ENCODE measurements at regions not wholly inside any gene's neighbourhood (a gene's known extent, or its start where the extent isn't known, plus 50 kb on each side); places are given as distances from the start of the nearest gene placed in this dataset.

DNA sequence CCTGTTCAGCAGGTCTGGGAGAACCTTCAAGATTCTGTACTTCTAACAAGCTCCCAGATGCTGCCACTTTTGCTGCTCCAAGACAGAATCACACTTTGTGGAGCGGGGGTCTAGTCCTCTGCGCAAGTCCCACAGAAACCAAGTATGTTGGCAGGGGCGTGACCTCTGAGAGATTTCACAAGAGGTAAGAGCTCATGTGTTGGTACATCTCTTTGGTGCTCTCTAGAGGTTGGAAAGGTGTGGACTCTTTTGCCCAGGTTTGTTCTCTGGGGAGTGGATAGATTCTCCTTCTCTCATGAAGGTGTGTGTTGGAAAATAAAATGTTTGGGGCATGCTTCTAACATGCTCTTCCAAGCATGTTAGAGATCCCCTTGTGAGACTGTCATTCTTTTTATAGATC is 340.9 kb upstream of the IRAK1BP1 start:
- Histone ChIP-seq H3K27me3 (no peaks in the 10 kb centered on the region), H3K27ac (no peak overlapping the region), H3K4me1 (no peaks in the 10 kb centered on the region), H3K9me3 (no peaks in the 10 kb centered on the region), H3K36me3 (no peaks in the 10 kb centered on the region), H3K4me3 (no peak overlapping the region)
- ATAC-seq: no peak
- no peak for FAIRE-seq
- TF ChIP-seq, protein P1, sequence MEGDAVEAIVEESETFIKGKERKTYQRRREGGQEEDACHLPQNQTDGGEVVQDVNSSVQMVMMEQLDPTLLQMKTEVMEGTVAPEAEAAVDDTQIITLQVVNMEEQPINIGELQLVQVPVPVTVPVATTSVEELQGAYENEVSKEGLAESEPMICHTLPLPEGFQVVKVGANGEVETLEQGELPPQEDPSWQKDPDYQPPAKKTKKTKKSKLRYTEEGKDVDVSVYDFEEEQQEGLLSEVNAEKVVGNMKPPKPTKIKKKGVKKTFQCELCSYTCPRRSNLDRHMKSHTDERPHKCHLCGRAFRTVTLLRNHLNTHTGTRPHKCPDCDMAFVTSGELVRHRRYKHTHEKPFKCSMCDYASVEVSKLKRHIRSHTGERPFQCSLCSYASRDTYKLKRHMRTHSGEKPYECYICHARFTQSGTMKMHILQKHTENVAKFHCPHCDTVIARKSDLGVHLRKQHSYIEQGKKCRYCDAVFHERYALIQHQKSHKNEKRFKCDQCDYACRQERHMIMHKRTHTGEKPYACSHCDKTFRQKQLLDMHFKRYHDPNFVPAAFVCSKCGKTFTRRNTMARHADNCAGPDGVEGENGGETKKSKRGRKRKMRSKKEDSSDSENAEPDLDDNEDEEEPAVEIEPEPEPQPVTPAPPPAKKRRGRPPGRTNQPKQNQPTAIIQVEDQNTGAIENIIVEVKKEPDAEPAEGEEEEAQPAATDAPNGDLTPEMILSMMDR (IDR thresholded peaks at IDR 0.05): no peak
- whole genome bisulfite sequencing, 2 donors: 64 to 77% methylated on average over 3 of the region's 3 CpGs
- DNase-seq: no peak
- intact Hi-C loops (cut with DNase I): no loop called here

DNA sequence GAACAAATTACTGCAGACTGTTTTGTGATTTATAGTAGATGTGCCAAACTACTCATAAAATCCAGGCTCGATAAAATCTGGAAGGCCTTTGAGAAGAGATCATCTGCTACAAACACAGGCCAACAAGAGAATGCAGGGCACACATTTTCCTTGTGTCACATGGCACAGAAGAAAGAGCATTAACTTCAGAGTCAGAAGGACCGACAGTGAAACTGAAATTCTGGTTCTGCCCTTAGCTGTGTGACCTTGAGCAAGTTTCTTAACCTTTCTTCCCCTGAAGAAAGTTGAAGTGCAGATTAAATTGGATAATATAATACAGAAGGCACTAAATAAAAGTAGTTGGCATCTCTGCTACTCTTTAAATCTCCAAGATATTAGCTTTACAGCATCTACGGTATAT is 338.4 kb upstream of the IRAK1BP1 start:
- WGBS, 2 donors: 60 to 73% methylated on average over 3 of the region's 3 CpGs
- ATAC-seq: no peak
- TF ChIP-seq, protein P1 (IDR thresholded peaks at IDR 0.05): no peak
- intact Hi-C loops (cut with DNase I): no loop called here
- Histone ChIP-seq H3K4me1 (no peaks in the 10 kb centered on the region), H3K9me3 (no peaks in the 10 kb centered on the region), H3K36me3 (no peaks in the 10 kb centered on the region), H3K4me3 (no peak overlapping the region), H3K27me3 (no peaks in the 10 kb centered on the region), H3K27ac (no peak overlapping the region)
- FAIRE-seq: no peak
- DNase-seq: no peak

DNA sequence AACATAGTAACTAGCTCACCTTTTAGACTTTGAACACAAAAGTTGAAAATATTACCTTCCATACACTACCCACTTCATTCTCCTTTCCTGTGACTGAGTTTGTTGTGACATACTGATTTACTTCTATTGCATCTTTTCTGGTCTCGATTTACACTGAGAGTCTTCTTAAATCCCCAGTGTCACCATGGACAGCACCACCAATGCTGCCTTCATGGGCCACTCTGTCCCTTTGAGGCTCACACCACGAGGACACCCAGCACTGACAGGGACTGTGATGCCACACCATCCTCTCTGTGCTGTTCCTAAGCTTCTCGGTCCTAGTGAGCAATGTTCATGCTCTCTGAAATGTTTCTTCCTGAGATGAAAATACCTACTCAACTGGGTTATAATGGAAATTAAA is 337.1 kb upstream of the IRAK1BP1 start:
- DNase-seq (no peak), FAIRE-seq (no peak), ATAC-seq (no peak)
- Histone ChIP-seq H3K4me3 (no peak overlapping the region), H3K9me3 (no peaks in the 10 kb centered on the region), H3K4me1 (no peaks in the 10 kb centered on the region), H3K27me3 (no peaks in the 10 kb centered on the region), H3K36me3 (no peaks in the 10 kb centered on the region), H3K27ac (no peak overlapping the region)
- WGBS, 2 donors: 38 to 40% methylated on average over 3 of the region's 3 CpGs
- intact Hi-C loops (cut with DNase I): no loop called here
- TF ChIP-seq, protein P1 (IDR thresholded peaks at IDR 0.05): no peak

DNA sequence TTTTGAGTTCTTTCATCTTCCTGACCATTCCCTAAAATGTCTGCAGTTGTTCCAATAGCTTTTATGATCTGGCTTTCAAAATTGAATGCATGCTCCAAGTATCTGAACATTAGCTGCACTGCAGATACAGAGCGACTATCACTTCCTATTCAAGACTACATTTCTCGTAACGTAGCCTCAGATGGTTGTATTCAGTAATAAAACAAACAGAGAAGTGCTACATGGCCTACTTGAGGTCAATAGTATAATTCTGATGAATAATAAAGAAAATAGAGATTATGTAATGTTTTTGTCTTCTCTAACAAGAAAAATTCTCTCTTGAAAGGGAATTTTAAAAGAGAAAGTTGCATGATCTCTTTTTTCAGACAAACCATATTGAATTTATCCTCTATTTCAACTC is 333.9 kb upstream of the IRAK1BP1 start:
- no peak for FAIRE-seq
- TF ChIP-seq, protein P1 (IDR thresholded peaks at IDR 0.05): no peak
- intact Hi-C loops (cut with DNase I): no loop called here

DNA sequence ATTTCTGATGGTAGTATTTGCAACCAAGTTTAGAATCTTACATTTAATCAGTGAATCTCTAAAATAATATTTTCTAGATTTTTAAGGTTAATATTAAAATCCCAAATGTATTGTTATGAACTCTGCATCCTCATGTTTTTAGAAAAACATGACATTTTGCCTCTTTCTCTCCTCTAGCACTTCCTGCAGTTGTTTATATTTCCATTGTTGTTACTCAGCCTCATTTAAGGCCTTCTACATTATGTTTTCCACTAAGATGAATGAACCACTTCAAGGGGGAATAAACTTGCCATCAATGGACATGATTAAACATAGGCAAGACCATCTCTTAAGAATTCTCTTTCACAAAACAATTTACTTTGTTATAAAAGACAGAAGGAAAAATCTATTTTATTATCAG is 333.5 kb upstream of the IRAK1BP1 start:
- intact Hi-C loops (cut with DNase I): no loop called here
- no peak overlapping the region for H3K4me3 ChIP-seq
- no peaks in the 10 kb centered on the region for H3K4me1 ChIP-seq
- TF ChIP-seq, protein P1 (IDR thresholded peaks at IDR 0.05): no peak
- H3K9me3 ChIP-seq: no peaks in the 10 kb centered on the region
- ATAC-seq: no peak
- no peaks in the 10 kb centered on the region for H3K36me3 ChIP-seq
- H3K27me3 ChIP-seq: no peaks in the 10 kb centered on the region
- FAIRE-seq: no peak
- no peak overlapping the region for H3K27ac ChIP-seq
- DNase-seq: no peak

More for the DNA sequence above, 333.9 kb upstream of the IRAK1BP1 start:
- Histone ChIP-seq H3K36me3 (no peaks in the 10 kb centered on the region), H3K4me1 (no peaks in the 10 kb centered on the region), H3K9me3 (no peaks in the 10 kb centered on the region), H3K27me3 (no peaks in the 10 kb centered on the region), H3K4me3 (no peak overlapping the region), H3K27ac (no peak overlapping the region)
- DNase-seq (no peak), ATAC-seq (no peak)
- WGBS, 2 donors: 78 to 87% methylated on average over 3 of the region's 3 CpGs
